ENCODE measurements at regions not wholly inside any gene's neighbourhood (a gene's known extent, or its start where the extent isn't known, plus 50 kb on each side); places are given as distances from the start of the nearest gene placed in this dataset.

DNA sequence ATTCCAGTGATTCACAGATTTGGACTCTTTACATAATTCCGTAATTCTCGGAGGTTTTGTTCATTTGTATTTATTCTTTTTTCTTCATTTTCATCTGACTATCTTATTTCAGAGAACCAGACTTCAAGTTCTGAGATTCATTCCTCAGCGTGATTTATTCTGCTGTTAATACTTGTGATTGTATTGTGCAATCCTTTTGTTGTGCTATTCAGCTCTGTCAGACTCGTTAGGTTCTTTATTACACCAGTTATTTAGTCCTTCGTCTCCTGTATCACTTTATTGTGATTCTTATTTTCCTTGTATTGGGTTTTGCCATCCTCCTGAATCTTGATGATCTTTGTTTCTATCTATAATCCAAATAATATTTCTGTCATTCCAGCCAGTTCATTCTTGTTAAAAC lies 529.3 kb upstream of the LRRTM4 start:
- Histone ChIP-seq H3K4me3 (no peak overlapping the region), H3K9me3 (peaks cover 0 to 4% of the 10 kb centered on the region in 2 donors), H3K4me1 (no peaks in the 10 kb centered on the region), H3K27me3 (no peaks in the 10 kb centered on the region), H3K36me3 (no peaks in the 10 kb centered on the region), H3K27ac (no peak overlapping the region)
- intact Hi-C loops (cut with DNase I) = no loop called here
- DNase-seq (ENCODE audit: low spot score in 2 of 2) = no peak
- TF ChIP-seq CTCF (IDR thresholded peaks at IDR 0.05) = no peak

DNA sequence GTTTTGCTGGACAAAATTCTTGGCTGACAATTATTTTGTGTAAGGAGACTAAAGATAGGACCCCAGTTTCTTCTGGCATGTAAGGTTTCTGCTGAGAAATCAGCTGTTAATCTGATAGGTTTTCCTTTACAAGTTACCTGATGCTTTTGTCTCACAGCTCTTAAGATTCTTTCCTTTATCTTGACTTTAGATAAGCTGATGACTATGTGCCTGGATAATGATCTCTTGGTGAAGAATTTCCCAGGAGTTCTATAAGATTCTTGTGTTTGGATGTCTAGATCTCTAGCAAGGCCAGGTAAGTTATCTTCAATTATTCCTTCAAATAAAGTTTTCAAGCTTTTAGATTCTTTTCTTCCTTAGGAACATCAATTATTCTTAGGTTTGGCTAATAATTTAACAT lies 534.8 kb upstream of the LRRTM4 start:
- H3K9me3 ChIP-seq = no peaks in the 10 kb centered on the region
- H3K4me1 ChIP-seq = no peaks in the 10 kb centered on the region
- no peak for TF ChIP-seq CTCF (IDR thresholded peaks at IDR 0.05)
- no peaks in the 10 kb centered on the region for H3K27me3 ChIP-seq
- DNase-seq (ENCODE audit: low spot score in 2 of 2) = no peak
- no peak overlapping the region for H3K4me3 ChIP-seq
- no peak overlapping the region for H3K27ac ChIP-seq
- H3K36me3 ChIP-seq = no peaks in the 10 kb centered on the region
- intact Hi-C loops (cut with DNase I) = no loop called here

GRCh38 chr2:78061301-78061700 lies 539.1 kb upstream of the LRRTM4 start:
- TF ChIP-seq CTCF (IDR thresholded peaks at IDR 0.05) = no peak
- intact Hi-C loops (cut with DNase I) = no loop called here
- no peak for DNase-seq (ENCODE audit: low spot score in 2 of 2)
- Histone ChIP-seq H3K27me3 (no peaks in the 10 kb centered on the region), H3K9me3 (no peaks in the 10 kb centered on the region), H3K36me3 (no peaks in the 10 kb centered on the region), H3K4me1 (no peaks in the 10 kb centered on the region), H3K27ac (no peak overlapping the region), H3K4me3 (no peak overlapping the region)

GRCh38 chr2:78061732-78062131 lies 539.6 kb upstream of the LRRTM4 start:
- H3K36me3 ChIP-seq = no peaks in the 10 kb centered on the region
- H3K27me3 ChIP-seq = no peaks in the 10 kb centered on the region
- DNase-seq (ENCODE audit: low spot score in 2 of 2) = no peak
- no peaks in the 10 kb centered on the region for H3K4me1 ChIP-seq
- no peaks in the 10 kb centered on the region for H3K9me3 ChIP-seq
- H3K4me3 ChIP-seq = no peak overlapping the region
- no peak overlapping the region for H3K27ac ChIP-seq
- intact Hi-C loops (cut with DNase I) = no loop called here
- TF ChIP-seq CTCF (IDR thresholded peaks at IDR 0.05) = no peak

- no peaks in the 10 kb centered on the region for H3K36me3 ChIP-seq
- no peak for TF ChIP-seq CTCF (IDR thresholded peaks at IDR 0.05)
- no peak overlapping the region for H3K27ac ChIP-seq
- no peaks in the 10 kb centered on the region for H3K4me1 ChIP-seq
- no peaks in the 10 kb centered on the region for H3K27me3 ChIP-seq
- H3K9me3 ChIP-seq = no peaks in the 10 kb centered on the region
- no peak for DNase-seq (ENCODE audit: low spot score in 2 of 2)
- intact Hi-C loops (cut with DNase I) = no loop called here
- H3K4me3 ChIP-seq = no peak overlapping the region
Observed at GRCh38 chr2:78063246-78064020, 541.3 kb upstream of the LRRTM4 start.

GRCh38 chr2:78065366-78065765 lies 543.2 kb upstream of the LRRTM4 start:
- Histone ChIP-seq H3K36me3 (no peaks in the 10 kb centered on the region), H3K27me3 (no peaks in the 10 kb centered on the region), H3K27ac (no peak overlapping the region), H3K4me1 (no peaks in the 10 kb centered on the region), H3K9me3 (no peaks in the 10 kb centered on the region), H3K4me3 (no peak overlapping the region)
- intact Hi-C loops (cut with DNase I) = no loop called here
- no peak for DNase-seq (ENCODE audit: low spot score in 2 of 2)
- TF ChIP-seq CTCF (IDR thresholded peaks at IDR 0.05) = no peak
